AG04449 (cell line): ENCODE measurements at regions not wholly inside any gene's neighbourhood (a gene's known extent, or its start where the extent isn't known, plus 50 kb on each side); places are given as distances from the start of the nearest gene placed in this dataset.

Experiments
- CTCF ChIA-PET: fragments of 350-600 bp; formaldehyde crosslinking; extraction: SDS; loops from one replicate; lab custom pipeline; 2021; ENCODE audit warnings: antibody characterized with exemption; lab: Yijun Ruan, JAX
- POLR2A ChIA-PET: fragments of 400-600, 350-600 bp; formaldehyde crosslinking; extraction: SDS; loops from one replicate; lab custom pipeline; 2020; ENCODE audit warnings: antibody characterized with exemption, inconsistent platforms; lab: Yijun Ruan, JAX
- DNase-seq: peaks from one replicate; pipeline ENCODE4 v3.0.0-alpha.2; 2010; ENCODE audit warnings: low read depth, low spot score
- H3K4me3 ChIP-seq: 2 replicates; pipeline ENCODE4 v1.5.1; 2011; ENCODE audit warnings: low read depth, mild to moderate bottlenecking, control low read depth, low read length
- TF ChIP-seq, protein P1 (sequence below): IDR thresholded peaks from one replicate; pipeline ENCODE4 v1.5.1; 2011; ENCODE audit warnings: mild to moderate bottlenecking, moderate library complexity, low read length, control low read depth, inconsistent platforms; ENCODE audit not compliant: insufficient read depth; ENCODE audit errors: missing control alignments

DNA sequence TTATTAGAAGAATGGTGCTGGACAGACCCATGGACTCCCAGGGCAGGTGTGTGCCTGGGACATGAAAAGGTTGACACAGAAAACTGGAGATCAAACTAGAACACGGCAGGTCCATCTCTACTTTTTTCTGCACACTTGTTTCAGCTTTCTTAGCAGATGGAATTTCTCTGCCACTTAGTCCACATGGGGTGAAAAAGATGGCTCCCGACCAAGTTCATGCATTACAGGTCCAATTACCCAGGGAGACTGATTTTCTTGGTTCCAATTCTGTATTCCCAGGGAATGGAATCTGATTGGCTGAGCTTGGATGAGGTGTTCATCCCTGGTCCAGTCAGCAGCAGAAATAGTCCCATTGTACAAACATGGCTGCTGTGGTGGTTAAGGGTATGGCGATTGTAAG lies 238.9 kb upstream of the SRRM4 start:
- ChIA-PET POLR2A (no interaction called here), CTCF (no interaction called here)
- H3K4me3 ChIP-seq, result no peak overlapping the region
- TF ChIP-seq, protein P1, sequence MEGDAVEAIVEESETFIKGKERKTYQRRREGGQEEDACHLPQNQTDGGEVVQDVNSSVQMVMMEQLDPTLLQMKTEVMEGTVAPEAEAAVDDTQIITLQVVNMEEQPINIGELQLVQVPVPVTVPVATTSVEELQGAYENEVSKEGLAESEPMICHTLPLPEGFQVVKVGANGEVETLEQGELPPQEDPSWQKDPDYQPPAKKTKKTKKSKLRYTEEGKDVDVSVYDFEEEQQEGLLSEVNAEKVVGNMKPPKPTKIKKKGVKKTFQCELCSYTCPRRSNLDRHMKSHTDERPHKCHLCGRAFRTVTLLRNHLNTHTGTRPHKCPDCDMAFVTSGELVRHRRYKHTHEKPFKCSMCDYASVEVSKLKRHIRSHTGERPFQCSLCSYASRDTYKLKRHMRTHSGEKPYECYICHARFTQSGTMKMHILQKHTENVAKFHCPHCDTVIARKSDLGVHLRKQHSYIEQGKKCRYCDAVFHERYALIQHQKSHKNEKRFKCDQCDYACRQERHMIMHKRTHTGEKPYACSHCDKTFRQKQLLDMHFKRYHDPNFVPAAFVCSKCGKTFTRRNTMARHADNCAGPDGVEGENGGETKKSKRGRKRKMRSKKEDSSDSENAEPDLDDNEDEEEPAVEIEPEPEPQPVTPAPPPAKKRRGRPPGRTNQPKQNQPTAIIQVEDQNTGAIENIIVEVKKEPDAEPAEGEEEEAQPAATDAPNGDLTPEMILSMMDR, result no peak
- DNase-seq, result no peak

DNA sequence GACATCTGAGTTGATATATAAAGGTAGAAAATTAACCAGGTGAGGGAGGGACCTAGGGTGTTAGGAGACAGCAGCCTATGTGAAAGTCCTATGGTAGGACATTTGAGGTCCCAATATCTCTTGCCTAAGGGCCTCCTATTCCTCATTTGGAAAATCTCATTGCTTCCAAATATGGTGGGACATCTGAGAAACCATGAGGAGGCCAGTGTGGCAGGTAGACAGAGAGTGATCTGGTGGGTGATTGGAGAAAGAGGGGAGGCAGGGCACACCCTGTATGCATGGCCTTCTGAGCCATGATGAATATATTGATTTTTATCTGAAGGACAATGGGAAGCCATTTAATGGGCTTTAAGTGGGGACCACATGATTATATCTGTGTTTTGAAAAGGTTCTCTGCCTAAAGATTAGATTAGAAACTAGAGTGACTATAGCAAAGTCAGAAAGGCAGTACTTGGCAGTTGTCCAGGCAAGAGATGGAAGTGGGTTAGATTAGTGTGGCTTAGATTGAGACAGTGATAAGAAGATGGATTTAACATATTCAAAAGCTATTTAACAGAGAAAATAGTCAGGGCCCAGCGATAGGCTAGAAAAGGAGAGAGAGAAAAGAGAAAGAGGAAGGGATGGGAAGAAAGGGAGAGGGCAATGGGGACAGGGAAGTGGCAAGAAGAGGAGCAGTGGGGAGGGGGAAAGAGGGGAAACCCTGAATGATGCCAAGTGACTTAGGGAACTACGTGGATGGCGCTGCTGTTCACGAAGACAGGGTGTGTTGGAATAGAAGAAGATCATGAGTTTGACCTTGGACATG lies 237.2 kb upstream of the SRRM4 start:
- DNase-seq, result no peak
- CTCF ChIA-PET, result no interaction called here
- POLR2A ChIA-PET, result no interaction called here
- TF ChIP-seq, protein P1, result no peak
- H3K4me3 ChIP-seq, result no peak overlapping the region

DNA sequence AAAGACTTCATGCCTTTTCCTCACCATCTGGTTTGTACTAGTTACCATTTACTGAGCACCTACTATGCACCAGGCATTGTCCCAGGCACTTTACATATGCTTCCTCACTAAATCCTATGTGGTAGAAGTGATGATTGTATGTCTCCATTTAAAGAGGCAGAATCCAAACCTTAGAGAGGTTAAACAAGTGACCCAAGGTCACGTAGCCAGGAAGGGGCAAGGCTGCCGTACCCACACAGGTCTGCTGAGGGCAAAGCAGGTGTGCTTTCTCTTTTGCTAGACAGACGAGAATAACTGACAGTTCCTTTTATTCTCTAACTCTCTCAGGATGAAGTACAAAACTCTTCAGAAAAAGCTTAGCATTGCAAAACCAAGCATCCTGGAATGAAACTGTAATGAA lies 235.2 kb upstream of the SRRM4 start:
- no peak for DNase-seq
- TF ChIP-seq, protein P1, result no peak
- ChIA-PET POLR2A (no interaction called here), CTCF (no interaction called here)
- no peak overlapping the region for H3K4me3 ChIP-seq

DNA sequence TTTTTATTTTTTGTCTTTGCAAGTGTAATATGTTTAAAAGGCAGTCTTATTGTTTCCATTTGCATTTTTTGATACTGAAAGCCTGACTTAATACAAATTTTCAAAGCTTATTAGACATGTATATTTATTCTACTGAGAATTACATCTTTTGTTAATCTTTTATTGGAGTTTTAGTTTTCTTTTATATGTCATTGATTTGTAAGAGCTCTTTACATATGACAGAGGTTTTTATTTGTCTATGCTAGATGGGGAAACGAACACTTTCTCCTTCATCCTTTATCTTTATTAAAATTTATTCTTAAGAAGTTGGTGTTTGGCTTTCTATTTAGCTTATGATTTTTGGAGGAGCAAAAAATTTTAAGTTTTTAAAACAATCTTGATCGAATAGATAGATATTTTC lies 234.4 kb upstream of the SRRM4 start:
- CTCF ChIA-PET, result no interaction called here
- H3K4me3 ChIP-seq, result no peak overlapping the region
- TF ChIP-seq, protein P1, result no peak
- DNase-seq, result no peak
- POLR2A ChIA-PET, result no interaction called here

DNA sequence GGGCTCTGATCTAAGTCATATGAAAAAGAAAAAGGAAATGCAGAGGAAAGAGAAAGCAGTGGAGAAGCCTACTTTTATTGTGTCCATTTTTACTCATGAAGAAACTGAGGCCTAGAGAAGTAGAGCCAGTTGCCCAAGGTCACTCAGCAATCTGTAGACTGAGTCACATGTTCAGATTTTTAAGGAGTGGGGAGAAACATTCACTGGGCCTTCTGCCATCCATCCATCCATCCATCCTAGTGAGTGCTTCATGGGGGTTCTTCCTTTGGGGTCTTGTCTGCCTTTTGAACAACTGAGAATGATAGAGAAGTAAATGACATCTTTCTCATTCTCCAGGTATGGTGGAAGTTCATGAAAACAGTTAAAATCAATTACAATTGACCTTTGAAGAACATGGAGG lies 233.6 kb upstream of the SRRM4 start:
- ChIA-PET CTCF (no interaction called here), POLR2A (no interaction called here)
- TF ChIP-seq, protein P1, result no peak
- no peak for DNase-seq
- H3K4me3 ChIP-seq, result no peak overlapping the region

DNA sequence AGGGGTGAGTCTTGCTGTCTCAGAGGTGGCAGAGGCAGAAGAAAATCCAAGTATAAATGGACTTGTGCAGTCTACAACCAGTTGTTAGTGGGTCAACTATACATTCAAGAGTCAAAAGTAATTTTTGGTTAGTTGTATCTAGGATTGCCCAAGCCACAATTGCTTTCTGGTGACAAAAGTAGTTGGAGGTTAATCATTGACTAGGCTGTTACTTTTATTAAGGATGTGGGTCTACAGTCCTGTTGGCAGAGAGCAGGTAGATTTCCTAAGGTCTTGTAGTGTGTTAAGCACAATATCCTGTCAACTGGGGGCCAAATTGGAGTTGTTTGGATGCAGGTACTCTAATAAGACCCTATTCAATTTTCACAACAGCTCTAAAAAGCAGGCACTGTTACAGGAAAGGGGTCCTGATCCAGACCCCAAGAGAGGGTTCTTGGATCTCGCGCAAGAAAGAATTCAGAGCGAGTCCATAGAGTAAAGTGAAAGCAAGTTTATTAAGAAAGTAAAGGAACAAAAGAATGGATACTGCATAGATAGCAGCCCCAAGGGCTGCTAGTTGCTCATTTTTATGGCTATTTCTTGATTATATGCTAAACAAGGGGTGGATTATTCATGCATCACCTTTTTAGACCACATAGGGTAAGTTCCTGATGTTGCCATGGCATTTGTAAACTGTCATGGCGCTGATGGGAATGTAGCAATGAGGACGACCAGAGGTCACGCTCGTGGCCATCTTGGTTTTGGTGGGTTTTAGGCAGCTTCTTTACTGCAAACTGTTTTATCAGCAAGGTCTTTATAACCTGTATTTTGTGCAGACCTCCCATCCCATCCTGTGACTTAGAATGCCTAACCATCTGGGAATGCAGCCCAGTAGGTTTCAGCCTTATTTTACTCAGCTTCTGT lies 232.6 kb upstream of the SRRM4 start:
- POLR2A ChIA-PET, result no interaction called here
- DNase-seq, result no peak
- TF ChIP-seq, protein P1, result no peak
- no peak overlapping the region for H3K4me3 ChIP-seq
- CTCF ChIA-PET, result no interaction called here
